Left lobe of liver (tissue), 2 donors: ENCODE measurements at regions not wholly inside any gene's neighbourhood (a gene's known extent, or its start where the extent isn't known, plus 50 kb on each side); places are given as distances from the start of the nearest gene placed in this dataset.
"Not testable (repeated sequence)": the region's sequence is repeated elsewhere in the genome, so short reads cannot be mapped to it uniquely, and the experiment has no call there.

ENCODE experiments used
- ATAC-seq: fragments of 200-7000 bp; cut with Tn5 transposase; one replicate; pipeline ENCODE4 v1.9.1; 2020; ENCODE audit warnings: mild to moderate bottlenecking, moderate library complexity
- DNase-seq: peaks from one replicate; pipeline ENCODE4 v3.0.0-alpha.2; 2020; ENCODE audit warnings: low spot score
- donor health status: DM: no; HTN: no; CAD: no; lungs with moderate emphysema.
- donor health status: DM: no; HTN: yes; CAD: no.

- ATAC-seq (no peak), DNase-seq (no peak)
Observed at GRCh38 chr2:9707611-9708160, 76.9 kb upstream of the YWHAQ start.

GRCh38 chr2:9708683-9709538, 78.1 kb upstream of the YWHAQ start:
- no peak for ATAC-seq

DNA sequence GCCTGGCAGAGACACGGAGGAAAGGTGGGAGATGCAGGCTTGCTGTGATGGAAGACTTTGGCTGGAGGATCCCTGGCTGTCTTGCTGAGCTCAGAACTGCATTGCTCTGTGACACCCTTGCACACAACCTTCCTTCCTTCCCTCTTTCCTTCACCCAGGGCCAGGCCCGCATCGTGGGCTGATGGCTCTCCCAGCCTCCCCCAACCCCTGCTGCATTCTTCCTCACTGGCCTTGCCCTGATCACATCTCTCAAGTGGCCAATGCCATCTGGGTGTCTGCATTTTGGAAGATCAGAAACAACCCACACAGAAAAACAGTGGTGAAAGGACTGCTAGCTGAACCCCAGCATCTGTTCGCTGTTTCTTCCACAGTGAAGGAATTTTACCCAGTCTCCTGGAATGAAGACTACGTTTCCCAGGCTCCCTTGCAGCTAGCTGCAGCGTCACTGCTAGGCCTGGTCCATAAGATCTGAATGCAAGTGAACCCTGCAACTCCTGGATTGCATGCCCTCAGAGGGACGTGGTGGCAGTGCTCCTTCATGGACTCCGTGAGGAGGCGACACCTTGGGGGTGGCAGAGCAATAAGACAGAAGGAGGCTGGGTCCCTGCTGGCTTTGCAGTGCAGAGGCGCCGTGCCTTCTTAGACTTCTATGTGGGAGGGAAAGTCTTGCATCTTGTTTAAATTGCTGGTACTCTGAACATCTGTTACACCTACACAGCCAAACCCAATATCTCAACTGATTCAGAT, 78.9 kb upstream of the YWHAQ start:
- ATAC-seq (no peak), DNase-seq (no peak)

More at GRCh38 chr2:9708683-9709538, 78.1 kb upstream of the YWHAQ start:
- no peak for DNase-seq

- DNase-seq (no peak), ATAC-seq (no peak)
Observed at GRCh38 chr2:9710311-9710710, 79.5 kb upstream of the YWHAQ start.

DNA sequence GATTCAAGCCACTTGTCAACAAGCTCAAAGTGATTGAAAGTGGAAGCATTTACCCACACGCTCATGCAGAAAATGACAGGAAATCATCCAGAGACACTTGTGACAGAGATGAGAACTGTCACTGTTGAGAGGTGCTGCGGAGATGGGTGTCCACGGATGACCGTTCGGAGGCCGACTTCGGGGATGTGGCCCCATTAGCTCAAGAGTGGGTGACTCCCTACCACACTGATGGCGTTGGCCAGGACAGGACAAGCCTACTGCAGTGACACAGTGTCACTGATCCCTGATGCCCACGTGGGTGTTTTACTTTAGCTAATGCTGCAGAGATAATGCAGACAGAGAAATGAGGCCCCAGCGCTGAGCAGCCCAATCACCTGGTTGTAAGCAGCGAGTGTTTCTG, 81.5 kb upstream of the YWHAQ start:
- DNase-seq (no peak), ATAC-seq (no peak)

- no peak for DNase-seq
- no peak for ATAC-seq
Observed at GRCh38 chr2:9714630-9715214, 83.9 kb upstream of the YWHAQ start.

- DNase-seq (no peak), ATAC-seq (no peak)
Observed at GRCh38 chr2:9715238-9715637, 84.4 kb upstream of the YWHAQ start.

GRCh38 chr2:9717886-9718451, 87.2 kb upstream of the YWHAQ start:
- no peak for DNase-seq
- ATAC-seq, result no peak

DNA sequence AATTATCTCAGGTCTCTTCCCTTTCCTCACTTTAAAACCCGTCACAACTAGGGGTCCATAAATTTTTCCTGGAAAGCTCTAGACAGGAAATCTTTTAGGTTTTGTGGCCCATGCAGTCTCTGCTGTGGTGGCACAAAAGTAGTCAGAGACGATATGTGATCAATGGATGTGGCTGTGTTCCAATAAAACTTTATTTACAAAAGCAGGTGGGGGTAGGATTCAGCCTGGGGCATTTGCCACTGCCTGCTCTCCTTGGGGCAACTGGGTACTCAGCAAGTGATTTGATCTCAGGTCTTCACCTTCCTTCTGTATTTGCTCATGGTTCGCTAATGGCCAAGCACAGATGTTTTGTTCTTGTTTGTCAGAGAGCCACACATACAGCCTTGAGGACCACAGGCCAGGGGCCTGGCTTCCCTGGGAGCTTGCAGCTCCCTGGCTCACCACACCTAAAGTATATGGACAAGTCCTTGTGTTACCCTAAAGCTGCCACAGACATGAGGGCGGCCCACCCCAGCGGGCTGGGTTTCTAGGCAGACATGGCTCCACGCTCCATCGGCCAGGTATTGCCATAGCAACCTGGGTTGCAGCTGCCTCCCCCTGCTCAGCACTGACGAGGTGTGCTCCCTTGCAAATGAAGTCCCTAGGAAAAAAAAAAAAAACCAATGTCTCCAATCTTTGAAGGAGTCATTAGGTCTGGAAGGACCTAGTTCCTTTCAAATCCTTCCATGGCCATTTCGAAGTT, 89.7 kb upstream of the YWHAQ start:
- no peak for ATAC-seq
- DNase-seq, result no peak

DNA sequence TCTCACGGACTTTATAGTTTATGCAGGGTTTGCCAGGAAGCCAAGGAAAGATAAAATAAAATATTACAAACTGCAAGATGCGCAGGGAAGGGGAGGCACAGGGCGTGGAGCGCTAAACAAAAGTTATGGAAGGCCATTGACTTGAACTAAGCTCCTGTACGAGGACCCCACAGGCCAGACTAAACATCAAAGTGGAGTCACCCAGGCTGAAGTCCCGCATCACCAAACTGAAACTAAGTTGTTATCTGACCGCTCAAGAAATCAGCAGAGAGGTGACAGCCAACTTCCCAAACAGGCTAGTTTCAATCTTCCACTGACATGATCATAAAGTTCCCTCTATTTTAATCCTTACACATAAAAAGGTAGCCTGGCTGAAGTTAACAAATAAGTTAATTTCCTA, 90.5 kb upstream of the YWHAQ start:
- no peak for DNase-seq
- ATAC-seq, result no peak

DNA sequence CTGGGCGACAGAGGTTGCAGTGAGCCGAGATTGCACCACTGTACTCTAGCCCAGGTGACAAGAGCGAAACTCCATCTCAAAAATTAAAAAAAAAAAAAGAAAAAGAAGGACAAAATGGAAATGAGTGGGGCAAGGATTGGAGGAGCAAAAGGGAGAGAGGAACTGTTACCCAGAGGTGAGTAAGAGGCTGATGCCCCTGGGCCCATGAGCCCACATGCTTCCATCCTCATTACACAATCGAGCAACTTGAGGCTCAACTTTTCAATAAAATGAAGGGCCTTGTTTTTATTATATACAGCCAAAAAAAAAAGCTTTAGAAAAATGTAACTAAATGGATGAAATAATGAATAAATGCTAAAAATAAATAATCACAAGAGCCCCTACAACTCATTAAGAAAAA, 91.7 kb upstream of the YWHAQ start:
- no peak for ATAC-seq
- no peak for DNase-seq

GRCh38 chr2:9724565-9724964, 93.8 kb upstream of the YWHAQ start:
- DNase-seq (no peak), ATAC-seq (no peak)

- ATAC-seq (no peak), DNase-seq (no peak)
Observed at GRCh38 chr2:9725106-9725505, 94.3 kb upstream of the YWHAQ start.

- not testable (repeated sequence) for ATAC-seq, DNase-seq
Observed at GRCh38 chr2:9726016-9726415, 95.2 kb upstream of the YWHAQ start.

GRCh38 chr2:9730523-9730922, 99.7 kb upstream of the YWHAQ start:
- not testable (repeated sequence) for ATAC-seq, DNase-seq

DNA sequence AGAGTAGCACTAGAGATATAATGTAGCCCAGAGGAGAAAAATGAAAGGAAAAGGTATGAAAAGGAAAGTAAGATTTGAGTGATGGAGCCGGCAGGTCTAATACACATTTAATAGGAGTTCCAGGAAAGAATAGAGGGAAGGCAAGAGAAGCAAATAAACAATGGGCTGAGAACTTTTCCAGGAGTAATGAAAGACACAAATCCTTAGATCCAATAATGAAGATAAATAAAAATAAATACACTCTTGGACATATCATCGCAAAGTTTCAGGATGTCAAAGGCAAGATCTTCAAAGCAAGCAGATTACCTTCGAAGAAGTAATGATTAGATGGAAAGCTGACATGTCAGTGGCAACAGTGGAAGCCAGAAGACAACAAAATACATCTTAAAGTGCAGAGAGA, 102.0 kb upstream of the YWHAQ start:
- DNase-seq (no peak), ATAC-seq (no peak)

GRCh38 chr2:9734308-9734707, 103.5 kb upstream of the YWHAQ start:
- DNase-seq, result no peak
- no peak for ATAC-seq

DNA sequence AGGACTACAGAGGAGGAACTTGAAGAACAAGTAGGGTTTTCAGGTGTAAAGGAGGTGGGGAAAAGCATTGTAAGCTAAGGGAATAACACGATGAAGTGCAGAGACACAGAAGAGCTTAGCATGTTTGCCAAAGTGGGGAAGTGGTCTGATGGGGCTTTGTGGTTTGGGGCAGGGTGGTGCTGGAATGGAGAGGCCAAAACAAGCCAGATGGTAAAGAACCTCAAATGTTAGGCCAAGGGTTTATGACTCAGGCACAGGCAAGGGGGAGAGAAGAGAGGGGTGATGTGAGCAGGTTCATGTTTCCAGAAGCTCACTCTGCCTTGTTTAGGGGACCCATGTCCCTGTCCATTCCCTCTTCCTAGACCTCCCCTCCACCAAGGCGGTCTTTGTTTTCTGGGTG, 104.5 kb upstream of the YWHAQ start:
- ATAC-seq (no peak), DNase-seq (no peak)

DNA sequence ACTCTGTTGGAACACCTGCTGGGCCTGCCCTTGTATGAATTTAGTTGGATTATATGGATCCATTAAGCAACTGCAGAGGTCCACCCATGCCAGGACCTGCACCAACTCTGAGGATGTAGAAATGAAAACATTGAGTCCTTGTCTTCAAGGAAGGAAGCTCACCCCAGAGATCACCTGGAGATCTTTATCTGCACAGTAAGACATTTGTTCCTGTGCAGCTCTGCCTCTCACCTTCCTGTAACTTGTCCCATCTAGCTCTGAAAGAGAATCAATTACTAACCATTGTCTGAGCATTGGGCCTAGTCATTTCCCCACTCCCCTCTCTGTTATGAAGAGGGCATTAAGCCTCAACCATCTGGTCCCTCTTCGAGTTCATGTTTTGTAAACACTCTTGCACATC, 105.2 kb upstream of the YWHAQ start:
- DNase-seq (no peak), ATAC-seq (no peak)

- ATAC-seq (no peak), DNase-seq (no peak)
Observed at GRCh38 chr2:9737053-9737875, 106.0 kb upstream of the TAF1B start.
